ENCODE measurements at regions not wholly inside any gene's neighbourhood (a gene's known extent, or its start where the extent isn't known, plus 50 kb on each side); places are given as distances from the start of the nearest gene placed in this dataset.

GRCh38 chr4:60117726-60118323, 1082.3 kb upstream of the ADGRL3 start:
- no peaks in the 10 kb centered on the region for H3K4me1 ChIP-seq (ENCODE audit: control insufficient read depth in 2 of 3, insufficient read depth in 2 of 3, low read depth in 1 of 3, low read length in 3 of 3)
- H3K9me3 ChIP-seq (ENCODE audit: control insufficient read depth in 2 of 3, insufficient read depth in 1 of 3, low read length in 3 of 3), result no peaks in the 10 kb centered on the region
- H3K27ac ChIP-seq (ENCODE audit: low read depth in 2 of 2, low read length in 2 of 2), result no peak overlapping the region
- no peaks in the 10 kb centered on the region for H3K27me3 ChIP-seq (ENCODE audit: control insufficient read depth, insufficient read depth, low read length)
- FAIRE-seq, result no peak
- TF ChIP-seq, protein P1, sequence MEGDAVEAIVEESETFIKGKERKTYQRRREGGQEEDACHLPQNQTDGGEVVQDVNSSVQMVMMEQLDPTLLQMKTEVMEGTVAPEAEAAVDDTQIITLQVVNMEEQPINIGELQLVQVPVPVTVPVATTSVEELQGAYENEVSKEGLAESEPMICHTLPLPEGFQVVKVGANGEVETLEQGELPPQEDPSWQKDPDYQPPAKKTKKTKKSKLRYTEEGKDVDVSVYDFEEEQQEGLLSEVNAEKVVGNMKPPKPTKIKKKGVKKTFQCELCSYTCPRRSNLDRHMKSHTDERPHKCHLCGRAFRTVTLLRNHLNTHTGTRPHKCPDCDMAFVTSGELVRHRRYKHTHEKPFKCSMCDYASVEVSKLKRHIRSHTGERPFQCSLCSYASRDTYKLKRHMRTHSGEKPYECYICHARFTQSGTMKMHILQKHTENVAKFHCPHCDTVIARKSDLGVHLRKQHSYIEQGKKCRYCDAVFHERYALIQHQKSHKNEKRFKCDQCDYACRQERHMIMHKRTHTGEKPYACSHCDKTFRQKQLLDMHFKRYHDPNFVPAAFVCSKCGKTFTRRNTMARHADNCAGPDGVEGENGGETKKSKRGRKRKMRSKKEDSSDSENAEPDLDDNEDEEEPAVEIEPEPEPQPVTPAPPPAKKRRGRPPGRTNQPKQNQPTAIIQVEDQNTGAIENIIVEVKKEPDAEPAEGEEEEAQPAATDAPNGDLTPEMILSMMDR (IDR thresholded peaks at IDR 0.05; ENCODE audit: borderline replicate concordance, extremely low read depth, insufficient read depth), result no peak
- no peak overlapping the region for H3K9ac ChIP-seq (ENCODE audit: low read length in 3 of 3)
- no peak overlapping the region for H3K4me3 ChIP-seq (ENCODE audit: low read length in 3 of 3)
- no peaks in the 10 kb centered on the region for H3K36me3 ChIP-seq (ENCODE audit: control insufficient read depth in 2 of 3, insufficient read depth in 3 of 3, low read length in 3 of 3)
- no peak for DNase-seq
- intact Hi-C loops (cut with DNase I), result no loop called here

GRCh38 chr4:60122820-60123219, 1077.3 kb upstream of the ADGRL3 start:
- H3K9ac ChIP-seq (ENCODE audit: low read length in 3 of 3), result no peak overlapping the region
- no peak for DNase-seq
- TF ChIP-seq, protein P1 (IDR thresholded peaks at IDR 0.05; ENCODE audit: borderline replicate concordance, extremely low read depth, insufficient read depth), result no peak
- no peak overlapping the region for H3K4me3 ChIP-seq (ENCODE audit: low read length in 3 of 3)
- H3K36me3 ChIP-seq (ENCODE audit: control insufficient read depth in 2 of 3, insufficient read depth in 3 of 3, low read length in 3 of 3), result no peaks in the 10 kb centered on the region
- H3K9me3 ChIP-seq (ENCODE audit: control insufficient read depth in 2 of 3, insufficient read depth in 1 of 3, low read length in 3 of 3), result no peaks in the 10 kb centered on the region
- FAIRE-seq, result no peak
- H3K27me3 ChIP-seq (ENCODE audit: control insufficient read depth, insufficient read depth, low read length), result no peaks in the 10 kb centered on the region
- H3K27ac ChIP-seq (ENCODE audit: low read depth in 2 of 2, low read length in 2 of 2), result no peak overlapping the region
- intact Hi-C loops (cut with DNase I), result no loop called here
- no peaks in the 10 kb centered on the region for H3K4me1 ChIP-seq (ENCODE audit: control insufficient read depth in 2 of 3, insufficient read depth in 2 of 3, low read depth in 1 of 3, low read length in 3 of 3)

GRCh38 chr4:60128888-60129287, 1071.2 kb upstream of the ADGRL3 start:
- DNase-seq, result no peak
- Histone ChIP-seq H3K27me3 (ENCODE audit: control insufficient read depth, insufficient read depth, low read length) (no peaks in the 10 kb centered on the region), H3K4me1 (ENCODE audit: control insufficient read depth in 2 of 3, insufficient read depth in 2 of 3, low read depth in 1 of 3, low read length in 3 of 3) (no peaks in the 10 kb centered on the region), H3K27ac (ENCODE audit: low read depth in 2 of 2, low read length in 2 of 2) (no peak overlapping the region), H3K4me3 (ENCODE audit: low read length in 3 of 3) (no peak overlapping the region), H3K9me3 (ENCODE audit: control insufficient read depth in 2 of 3, insufficient read depth in 1 of 3, low read length in 3 of 3) (no peaks in the 10 kb centered on the region), H3K36me3 (ENCODE audit: control insufficient read depth in 2 of 3, insufficient read depth in 3 of 3, low read length in 3 of 3) (no peaks in the 10 kb centered on the region), H3K9ac (ENCODE audit: low read length in 3 of 3) (no peak overlapping the region)
- intact Hi-C loops (cut with DNase I), result no loop called here
- TF ChIP-seq, protein P1 (IDR thresholded peaks at IDR 0.05; ENCODE audit: borderline replicate concordance, extremely low read depth, insufficient read depth), result no peak
- FAIRE-seq, result no peak

DNA sequence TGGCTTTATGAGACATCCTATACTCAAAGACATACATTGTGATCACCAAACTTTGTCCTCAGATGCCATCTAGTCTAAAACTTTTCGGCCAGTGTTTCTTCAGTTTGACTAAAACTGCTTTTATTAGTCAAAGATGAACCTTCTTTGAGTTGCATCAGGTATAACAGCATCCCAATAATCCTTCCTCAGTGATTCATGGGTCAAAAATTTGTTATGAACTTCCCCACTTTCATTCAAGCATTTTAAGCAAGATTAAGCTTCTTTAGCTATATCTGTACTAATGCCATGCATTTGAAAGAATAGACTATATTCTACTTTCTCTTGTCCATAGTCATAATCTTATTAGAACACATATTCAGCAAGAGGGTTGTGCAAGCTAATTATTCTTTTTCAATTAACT, 1070.4 kb upstream of the ADGRL3 start:
- DNase-seq (no peak), FAIRE-seq (no peak)
- TF ChIP-seq, protein P1 (IDR thresholded peaks at IDR 0.05; ENCODE audit: borderline replicate concordance, extremely low read depth, insufficient read depth), result no peak
- Histone ChIP-seq H3K4me1 (ENCODE audit: control insufficient read depth in 2 of 3, insufficient read depth in 2 of 3, low read depth in 1 of 3, low read length in 3 of 3) (no peaks in the 10 kb centered on the region), H3K4me3 (ENCODE audit: low read length in 3 of 3) (no peak overlapping the region), H3K9ac (ENCODE audit: low read length in 3 of 3) (no peak overlapping the region), H3K9me3 (ENCODE audit: control insufficient read depth in 2 of 3, insufficient read depth in 1 of 3, low read length in 3 of 3) (no peaks in the 10 kb centered on the region), H3K36me3 (ENCODE audit: control insufficient read depth in 2 of 3, insufficient read depth in 3 of 3, low read length in 3 of 3) (no peaks in the 10 kb centered on the region), H3K27me3 (ENCODE audit: control insufficient read depth, insufficient read depth, low read length) (no peaks in the 10 kb centered on the region), H3K27ac (ENCODE audit: low read depth in 2 of 2, low read length in 2 of 2) (no peak overlapping the region)
- intact Hi-C loops (cut with DNase I), result no loop called here
